GM19240 (cell line): ENCODE measurements at regions not wholly inside any gene's neighbourhood (a gene's known extent, or its start where the extent isn't known, plus 50 kb on each side); places are given as distances from the start of the nearest gene placed in this dataset.
"Not testable (repeated sequence)": the region's sequence is repeated elsewhere in the genome, so short reads cannot be mapped to it uniquely, and the experiment has no call there.

Source experiments
- DNase-seq: peaks from one replicate; pipeline ENCODE4 v3.0.0; 2011; ENCODE audit warnings: low spot score; ENCODE audit not compliant: insufficient read length

- DNase-seq, result no peak
Measured at GRCh38 chr4:95779447-95779846, 60.4 kb upstream of the PDHA2 start.

DNA sequence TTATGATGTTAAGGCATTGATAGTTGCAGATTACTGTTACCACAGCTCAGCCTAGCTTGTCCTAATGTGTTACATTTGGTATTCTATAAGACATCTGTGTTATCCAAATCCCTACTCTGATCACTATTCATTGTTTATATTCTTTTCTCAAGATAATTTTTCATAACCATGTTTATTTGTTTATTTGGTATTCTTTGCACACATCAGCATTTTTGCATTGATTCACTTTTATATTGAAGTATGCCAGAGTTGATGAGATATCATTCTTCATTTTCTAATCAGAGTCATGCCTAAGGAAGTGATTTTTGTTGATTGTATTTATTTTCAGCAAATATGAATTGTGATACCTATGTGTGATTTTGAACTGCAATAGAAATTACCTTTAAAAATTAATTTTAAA is 61.2 kb upstream of the PDHA2 start:
- DNase-seq, result no peak

GRCh38 chr4:95770605-95771004 is 69.3 kb upstream of the PDHA2 start:
- DNase-seq, result not testable (repeated sequence)

GRCh38 chr4:95764961-95765360 is 74.9 kb upstream of the PDHA2 start:
- DNase-seq, result no peak

- no peak for DNase-seq
Measured at GRCh38 chr4:95761871-95762270, 78.0 kb upstream of the PDHA2 start.

GRCh38 chr4:95761426-95761825 is 78.5 kb upstream of the PDHA2 start:
- no peak for DNase-seq

DNA sequence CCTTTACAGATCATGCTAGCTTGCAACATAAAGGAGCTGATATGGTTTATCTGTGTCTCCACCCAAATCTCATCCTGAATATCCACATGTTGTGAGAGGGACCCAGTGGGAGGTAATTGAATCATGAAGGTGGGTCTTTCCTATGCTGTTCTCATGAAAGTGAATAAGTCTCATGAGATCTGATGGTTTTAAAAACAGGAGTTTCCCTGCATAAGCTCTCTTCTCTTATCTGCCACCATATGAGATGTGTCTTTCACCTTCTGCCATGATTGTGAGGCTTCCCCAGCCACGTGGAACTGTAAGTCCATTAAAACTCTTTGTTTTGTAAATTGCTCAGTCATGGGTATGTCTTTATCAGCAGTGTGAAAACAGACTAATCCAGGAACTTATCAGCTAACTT is 79.2 kb upstream of the PDHA2 start:
- not testable (repeated sequence) for DNase-seq

GRCh38 chr4:95758001-95758400 is 81.9 kb upstream of the PDHA2 start:
- DNase-seq, result no peak

DNA sequence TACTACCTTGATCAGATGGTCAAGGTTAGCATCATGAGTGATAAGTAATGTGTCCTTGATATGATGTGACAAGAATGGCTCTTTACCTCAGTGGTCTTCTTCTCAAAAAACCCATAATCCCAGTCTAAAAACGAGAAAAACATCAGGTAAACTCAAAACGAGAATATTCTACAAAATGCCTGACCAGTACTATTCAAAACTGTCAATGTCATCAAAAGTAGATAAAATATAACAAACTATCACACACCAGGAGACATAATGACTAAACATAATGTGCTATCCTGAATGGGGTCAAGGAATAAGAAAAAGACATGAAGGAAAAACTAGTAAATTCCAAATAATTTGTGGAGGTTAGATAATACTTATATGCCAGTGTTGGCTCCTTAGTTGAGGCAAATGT is 85.2 kb upstream of the PDHA2 start:
- no peak for DNase-seq

DNA sequence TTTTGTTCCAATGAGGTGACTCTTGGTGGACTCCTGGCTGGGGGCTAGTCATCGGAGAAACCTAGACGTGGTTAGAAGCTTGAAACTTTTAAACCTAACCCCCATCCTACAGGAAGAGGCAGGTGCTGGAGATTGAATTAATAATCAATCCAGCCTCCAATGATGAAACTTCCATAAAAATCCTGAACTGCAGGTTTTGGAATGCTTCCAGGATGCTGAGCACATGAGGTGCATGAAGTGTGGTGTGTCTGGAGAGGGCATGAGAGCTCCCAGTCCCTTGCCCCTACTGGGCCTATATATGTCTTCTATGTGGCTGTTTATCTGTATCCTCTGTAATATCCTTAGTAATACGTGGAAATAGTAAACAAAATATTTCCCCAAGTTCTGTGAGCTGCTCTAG is 90.7 kb upstream of the PDHA2 start:
- no peak for DNase-seq

GRCh38 chr4:95742872-95743271 is 97.0 kb upstream of the PDHA2 start:
- no peak for DNase-seq

GRCh38 chr4:95742179-95742578 is 97.7 kb upstream of the PDHA2 start:
- no peak for DNase-seq

- DNase-seq, result no peak
Measured at GRCh38 chr4:95732061-95732460, 107.8 kb upstream of the PDHA2 start.

DNA sequence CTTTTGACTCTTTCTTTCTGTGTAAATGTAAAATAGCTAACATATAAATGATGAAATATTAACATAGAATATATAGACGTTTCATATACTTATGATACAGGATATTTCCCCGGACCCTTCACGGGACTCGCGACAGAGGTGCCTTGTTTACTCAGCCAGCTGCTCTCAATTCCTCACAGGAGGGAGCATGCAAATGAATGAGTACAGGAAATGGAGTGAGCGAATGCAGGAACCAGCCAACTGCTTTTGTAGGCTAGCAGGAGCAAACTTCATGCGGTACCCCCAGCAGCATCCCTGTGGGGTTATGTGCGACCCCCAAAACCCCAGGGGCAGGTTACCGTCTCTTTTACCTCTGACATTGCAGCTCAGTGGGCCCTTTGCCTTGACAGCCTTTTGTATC is 110.3 kb upstream of the PDHA2 start:
- DNase-seq, result no peak

- no peak for DNase-seq
Measured at GRCh38 chr4:95728145-95728544, 111.7 kb upstream of the PDHA2 start.

DNA sequence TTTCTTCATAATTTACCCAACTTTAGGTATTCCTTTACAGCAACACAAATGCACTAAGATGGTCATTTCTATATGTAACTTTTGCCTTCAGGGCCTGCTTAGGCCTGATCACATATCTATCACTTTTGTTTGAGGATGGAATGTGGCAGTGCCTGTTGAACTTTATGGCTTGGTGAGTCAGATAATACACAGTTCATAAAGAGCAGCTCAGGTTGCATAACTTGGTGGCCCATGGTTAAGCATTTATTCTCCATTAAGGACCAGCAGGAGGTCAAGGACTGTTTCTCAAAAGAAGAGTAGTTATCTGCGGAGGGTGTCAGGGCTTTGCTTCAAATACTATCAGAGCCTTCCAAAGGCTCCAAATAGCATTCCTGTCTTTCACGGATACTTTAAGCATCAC is 124.1 kb upstream of the PDHA2 start:
- no peak for DNase-seq

DNA sequence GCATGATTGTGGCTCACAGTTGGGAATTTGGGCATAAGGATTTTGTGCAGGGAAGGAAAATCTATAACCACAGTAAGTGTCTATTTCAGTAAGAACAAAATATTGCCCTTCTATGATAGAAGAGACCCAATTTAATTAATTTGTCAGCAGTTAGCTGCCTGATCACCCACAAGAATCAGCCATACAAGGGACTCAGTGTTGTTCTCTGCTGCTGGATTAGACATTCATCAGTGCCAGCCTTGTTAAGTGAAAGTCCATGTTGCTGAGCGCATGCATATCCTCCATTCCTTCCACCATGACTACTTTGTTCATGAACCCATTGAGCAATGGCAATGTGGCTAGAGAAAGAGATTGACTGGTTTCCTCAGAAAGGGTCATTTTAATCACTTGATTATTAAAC is 125.3 kb upstream of the PDHA2 start:
- no peak for DNase-seq

DNA sequence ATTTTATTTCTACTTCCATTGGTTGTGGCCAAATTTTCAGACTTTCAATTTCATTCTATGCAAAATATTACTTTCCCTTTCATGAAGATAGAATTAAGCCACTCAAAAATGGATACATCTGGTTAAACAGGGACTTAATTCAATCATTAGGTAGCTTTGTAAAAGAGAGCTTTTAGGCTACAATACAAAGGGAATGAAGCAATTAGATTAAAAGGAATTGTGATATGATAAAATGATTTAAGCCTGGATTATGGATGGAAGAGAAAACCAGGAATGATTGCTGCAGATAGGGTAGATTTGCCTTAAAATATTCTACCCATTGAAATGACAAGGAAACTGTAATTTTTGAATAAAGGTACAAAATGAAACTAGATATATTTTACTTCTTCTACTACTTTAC is 134.6 kb upstream of the PDHA2 start:
- DNase-seq, result no peak

DNA sequence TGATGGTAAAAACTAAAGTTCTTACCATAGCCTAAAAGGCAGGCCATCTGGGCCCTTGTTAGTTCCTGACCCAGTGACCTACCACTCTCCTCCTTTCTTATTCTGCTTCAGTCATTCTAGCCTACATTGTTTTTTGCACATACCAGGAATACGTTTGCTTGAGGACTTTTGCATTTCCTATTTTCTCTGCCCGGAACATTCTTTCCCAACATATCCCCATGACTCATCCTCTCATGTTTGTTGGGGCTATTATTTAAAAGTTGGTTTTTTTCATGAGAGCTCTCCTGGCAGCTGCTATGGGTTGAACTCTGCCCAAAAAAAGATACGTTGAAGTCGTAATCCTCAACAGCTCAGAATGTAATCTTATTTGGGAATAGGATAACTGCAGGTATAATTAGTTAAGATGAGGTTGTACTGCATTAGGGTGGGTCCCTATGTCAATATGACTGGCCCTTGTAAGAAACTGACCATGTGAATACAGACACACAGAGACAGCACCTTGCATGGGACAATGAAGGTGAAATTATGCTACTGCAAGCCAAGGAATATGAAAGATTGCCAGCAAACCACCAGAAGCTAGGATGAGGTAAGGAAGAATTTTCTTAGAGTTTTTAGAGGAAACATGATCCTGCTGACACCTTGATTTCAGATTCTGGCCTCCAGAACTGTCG is 138.3 kb upstream of the PDHA2 start:
- no peak for DNase-seq

DNA sequence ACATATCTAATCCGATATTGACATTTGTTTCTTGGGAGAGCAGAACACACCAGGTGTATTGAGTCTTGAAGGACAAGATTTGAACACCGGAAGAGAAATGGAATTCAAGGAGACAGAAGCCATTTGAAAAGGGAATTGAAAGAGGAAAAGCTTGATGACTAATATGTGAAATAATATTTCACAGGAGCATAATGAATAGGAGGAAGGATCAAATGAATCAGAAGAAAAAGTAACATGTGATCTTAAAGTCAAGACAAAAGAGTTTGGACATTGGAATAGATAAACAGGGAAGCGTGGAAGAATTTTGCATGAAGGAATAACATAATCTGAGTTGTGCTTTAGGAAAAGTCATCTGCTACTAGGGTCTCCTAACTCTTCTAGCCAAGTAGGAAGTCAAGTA is 145.5 kb upstream of the PDHA2 start:
- DNase-seq, result no peak

GRCh38 chr4:95693594-95693993 is 144.8 kb upstream of the UNC5C start:
- no peak for DNase-seq

DNA sequence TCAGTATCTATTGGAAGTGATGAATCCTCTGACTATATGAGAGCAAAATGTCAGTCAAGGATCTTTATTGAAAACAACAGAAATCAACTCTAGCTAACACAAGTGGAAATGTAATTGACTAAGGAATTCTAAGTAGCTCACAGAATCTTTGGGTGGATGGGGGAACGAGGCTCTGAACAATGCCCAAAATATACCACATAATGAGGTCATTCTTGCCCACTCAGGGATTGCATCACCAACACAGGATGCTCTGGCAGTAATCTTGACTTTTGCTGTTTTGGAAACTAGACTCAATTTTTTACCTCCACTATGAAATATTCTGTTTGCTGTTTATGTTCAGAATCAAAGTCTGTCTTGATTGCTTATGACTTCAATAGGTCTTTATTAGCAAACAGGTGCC is 127.4 kb upstream of the UNC5C start:
- DNase-seq, result no peak

DNA sequence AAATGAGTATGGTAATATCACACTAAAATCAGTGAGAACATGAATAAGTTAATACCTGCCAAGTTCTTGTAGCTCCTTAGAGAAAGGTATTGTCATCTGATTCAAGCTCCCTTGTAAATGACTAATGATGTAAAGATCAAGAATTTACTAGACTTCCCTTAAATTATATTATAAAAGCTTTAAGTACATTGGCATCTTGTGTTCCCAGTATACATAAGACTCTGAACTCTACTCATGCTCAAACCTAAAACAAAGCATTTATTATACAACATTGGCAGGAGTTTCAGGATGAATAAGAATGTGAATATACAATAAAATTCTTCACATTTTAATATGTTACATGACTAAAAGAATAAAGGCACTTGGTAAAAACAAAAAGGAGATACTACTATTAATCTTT is 126.8 kb upstream of the UNC5C start:
- no peak for DNase-seq

DNA sequence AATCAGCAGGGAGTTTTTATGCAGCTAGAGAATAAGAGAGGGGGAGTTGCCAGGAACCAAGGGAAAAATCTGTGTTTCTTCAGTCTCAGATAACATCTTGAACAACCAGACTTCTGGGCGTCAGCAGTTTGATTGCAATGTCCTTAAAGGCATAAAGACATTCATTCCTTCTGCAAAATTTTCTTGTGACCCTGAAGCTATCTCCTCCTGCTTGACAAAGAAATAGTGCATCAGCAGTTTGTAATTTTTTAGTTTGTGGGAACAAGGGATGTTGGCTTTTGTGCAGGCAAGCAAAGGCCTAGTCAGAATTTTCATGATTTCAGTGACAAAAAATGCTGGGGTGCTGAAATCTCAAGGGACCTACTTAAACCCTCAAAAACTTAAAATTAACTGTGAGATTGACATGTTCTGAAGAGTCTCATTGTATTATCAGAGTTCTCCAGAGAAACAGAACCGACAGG is 125.8 kb upstream of the UNC5C start:
- DNase-seq, result no peak
